ENCODE measurements at regions not wholly inside any gene's neighbourhood (a gene's known extent, or its start where the extent isn't known, plus 50 kb on each side); places are given as distances from the start of the nearest gene placed in this dataset.

DNA sequence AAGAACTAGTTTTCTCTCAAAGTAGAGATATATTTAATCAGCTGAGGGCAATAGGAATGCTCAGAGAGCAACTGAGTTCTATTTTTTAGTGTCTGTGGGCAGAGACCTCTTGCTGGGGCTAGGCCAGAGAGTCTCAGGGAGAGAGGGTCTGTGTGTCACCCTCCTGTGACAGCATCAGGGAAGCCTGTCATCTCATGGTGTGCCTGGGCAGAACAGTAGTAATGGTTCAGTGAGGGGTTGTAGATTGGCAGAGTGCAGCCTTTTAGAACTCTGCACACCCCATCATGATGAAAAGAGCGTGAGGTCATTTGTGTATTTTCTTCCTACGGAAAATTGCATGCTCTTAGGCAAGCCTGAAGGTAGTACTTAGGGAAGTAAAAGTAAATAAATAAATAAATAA, 1396.5 kb upstream of the AGA start:
- no peak for DNase-seq

DNA sequence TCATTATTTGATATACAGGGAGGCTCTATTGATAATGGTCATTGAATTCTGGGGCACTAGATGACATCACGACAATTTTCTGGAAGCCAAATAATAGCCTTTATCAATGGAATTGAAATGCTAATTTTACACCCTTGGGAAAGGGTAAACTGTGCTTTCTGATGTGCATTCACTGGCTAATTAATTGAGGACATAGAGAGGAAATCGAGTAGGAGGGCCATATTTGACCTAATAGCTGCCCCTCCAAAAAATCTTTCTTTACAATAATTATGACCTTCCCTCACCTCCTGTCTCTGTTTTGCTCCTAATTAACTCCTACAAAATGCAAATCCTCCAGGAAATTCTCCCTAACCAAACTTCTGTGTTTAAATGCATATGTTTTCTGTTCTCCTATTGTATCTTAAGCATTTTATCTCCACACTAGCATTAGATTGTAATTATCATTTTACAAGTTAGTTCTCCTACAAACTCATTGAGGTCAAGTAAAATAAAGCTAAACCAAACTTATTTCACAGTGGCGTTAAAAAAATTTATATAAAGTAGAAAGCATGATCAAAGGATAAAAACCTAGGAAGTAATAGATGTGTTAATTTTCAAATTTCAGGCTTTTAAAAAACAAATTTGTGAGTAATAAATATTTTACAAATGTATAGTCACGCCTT, 1414.0 kb upstream of the AGA start:
- no peak for DNase-seq

DNA sequence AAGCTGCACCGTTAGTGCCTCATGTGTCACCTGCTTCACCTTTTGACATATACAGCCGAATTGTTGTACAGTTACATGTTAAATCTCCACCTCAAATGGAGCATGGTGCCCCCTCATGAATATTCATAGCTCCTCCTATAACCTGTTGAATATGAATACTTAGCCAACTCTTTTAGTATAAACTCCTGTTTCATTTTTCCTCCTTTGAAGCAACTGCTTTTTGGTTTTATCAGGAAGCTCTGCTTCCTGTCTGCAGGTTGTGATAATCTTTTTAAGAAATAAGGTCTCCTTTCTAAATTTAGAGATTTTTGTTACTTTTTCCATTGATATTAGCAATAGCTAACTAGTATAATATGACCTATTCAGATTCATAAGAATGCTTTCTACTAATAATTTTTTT, 1429.2 kb upstream of the AGA start:
- DNase-seq = no peak

DNA sequence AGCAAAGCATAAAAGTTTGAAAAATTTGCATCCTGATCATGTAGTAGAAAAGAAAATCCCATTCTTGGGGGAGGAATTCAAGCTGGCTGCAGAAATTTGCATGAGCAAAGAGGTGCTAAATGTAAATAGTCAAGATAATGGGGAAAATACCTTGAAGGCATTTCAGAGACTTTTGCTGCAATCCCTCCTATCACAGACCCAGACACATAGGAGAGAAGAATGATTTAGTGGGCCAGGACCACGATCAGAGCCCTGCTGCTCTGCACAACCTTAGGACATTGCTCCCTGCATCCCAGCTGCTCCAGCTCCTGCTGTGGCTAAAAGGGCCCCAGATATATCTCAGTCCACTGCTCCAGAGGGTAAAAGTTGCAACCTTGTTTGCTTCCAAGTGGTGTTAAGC, 1439.7 kb upstream of the AGA start:
- DNase-seq = no peak

DNA sequence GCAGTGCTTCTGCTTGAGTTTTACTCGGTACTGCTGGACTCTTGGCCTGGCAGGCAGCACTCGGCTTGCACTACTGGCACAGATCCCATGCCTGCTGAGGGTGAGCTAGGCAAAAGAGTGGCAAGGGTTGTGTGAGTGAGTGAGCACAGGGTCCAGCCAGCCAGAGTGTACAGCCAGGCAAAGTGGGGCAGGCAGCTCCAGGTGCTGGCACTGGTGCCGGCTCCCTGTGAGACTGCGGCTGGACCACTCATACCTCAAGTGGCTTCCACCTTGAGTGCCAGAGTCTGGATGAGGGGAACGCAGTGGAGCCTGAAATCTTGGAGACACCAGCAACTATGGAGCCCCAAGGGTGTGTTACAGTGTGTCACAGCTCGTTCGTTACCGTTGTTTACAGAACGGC, 1451.9 kb upstream of the AGA start:
- DNase-seq = no peak

DNA sequence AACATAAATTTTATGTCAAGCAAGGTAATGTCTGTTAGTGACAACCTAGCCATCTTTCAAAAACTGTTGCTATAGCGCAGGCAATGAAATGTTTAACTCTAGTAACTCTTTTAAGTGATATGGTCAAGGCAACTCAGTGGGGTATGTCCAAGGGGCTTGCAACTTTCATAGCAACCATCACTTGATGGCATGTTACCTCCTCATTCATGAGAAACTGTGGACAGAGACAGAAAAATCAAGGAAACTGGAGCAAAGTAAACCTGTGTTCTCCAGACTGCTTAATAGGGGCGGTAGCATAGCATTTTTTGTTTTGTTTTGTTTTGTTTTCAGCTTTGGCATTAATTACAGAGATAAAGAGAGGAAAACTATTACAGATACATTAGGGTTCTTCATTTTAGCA, 1456.8 kb upstream of the AGA start:
- no peak for DNase-seq

DNA sequence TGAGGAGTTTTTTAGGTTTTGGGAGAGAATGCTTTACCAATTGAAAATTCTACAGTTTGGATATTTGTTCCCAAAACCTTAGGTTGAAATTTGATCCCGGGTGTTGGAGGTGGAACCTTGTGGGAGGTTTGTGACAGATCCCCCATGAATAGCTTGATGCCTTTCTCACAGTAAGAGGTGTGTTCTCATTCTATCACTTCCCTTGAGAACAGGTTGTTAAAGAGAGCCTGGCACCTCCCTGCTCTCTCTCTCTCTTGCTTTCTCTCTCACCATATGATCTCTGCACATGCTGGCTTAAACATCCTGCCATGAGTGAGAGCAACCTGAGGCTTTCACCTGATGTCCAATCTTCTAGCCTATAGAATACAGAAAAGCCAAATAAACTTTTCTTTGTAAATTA, 1475.5 kb upstream of the AGA start:
- DNase-seq = no peak

DNA sequence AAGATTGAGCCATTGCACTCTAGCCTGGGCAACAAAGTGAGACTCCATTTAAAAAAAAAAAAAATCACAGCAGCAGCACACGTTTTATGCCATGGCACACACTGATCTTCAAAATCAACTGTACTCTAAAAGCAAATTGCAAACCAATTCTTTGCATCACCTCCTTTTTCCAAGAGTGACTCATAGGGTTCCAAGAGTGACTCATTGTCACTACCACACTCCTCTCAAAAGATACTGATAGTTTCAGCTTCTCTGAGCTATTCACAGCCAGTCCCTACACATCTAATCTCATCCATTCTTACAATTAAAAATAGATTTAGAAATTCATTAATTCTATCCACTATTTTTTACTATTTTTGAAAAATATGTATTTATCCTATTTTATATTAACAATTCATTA, 1494.9 kb upstream of the AGA start:
- no peak for DNase-seq

DNA sequence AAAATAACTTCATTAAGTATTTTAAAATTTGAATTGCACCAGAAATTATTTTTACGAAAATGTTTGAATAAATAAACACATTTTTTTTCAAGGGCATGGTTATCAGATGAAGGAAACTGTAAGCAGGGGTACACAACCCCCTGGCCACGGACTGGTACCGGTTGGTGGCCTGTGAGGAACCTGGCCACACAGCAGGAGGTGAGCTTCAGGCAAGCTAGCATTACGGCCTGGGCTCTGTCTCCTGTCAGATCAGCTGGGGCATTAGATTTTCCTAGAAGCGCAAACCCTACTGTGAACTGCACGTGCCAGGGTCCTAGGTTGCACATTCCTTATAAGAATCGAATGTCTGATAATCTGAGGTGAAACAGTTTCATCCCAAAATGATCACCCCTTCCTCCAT, 1499.7 kb upstream of the AGA start:
- DNase-seq = no peak

DNA sequence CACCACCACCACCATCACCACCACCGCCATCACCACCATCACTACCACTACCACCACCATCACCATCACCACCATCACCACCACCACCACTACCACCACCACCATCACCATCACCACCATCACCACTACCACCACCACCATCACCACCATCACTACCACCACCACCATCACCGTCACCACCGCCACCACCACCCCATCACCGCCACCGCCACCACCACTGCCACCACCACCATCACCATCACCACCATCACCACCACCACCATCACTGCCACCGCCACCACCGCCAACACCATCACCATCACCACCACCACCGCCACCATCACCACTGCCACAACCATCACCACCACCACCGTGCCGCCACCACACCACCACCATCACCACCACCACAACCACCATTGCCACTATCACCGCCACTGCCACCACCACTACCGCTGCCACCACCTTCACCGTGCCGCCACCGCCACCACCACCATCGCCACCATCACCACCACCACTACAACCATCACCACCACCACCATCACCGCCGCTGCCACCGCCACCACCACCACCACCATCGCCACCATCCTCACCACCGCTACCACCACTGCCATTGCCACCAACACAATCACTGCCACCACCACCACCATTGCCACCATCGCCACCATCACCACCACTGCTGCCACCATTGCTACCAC, 1511.3 kb upstream of the AGA start:
- no peak for DNase-seq

DNA sequence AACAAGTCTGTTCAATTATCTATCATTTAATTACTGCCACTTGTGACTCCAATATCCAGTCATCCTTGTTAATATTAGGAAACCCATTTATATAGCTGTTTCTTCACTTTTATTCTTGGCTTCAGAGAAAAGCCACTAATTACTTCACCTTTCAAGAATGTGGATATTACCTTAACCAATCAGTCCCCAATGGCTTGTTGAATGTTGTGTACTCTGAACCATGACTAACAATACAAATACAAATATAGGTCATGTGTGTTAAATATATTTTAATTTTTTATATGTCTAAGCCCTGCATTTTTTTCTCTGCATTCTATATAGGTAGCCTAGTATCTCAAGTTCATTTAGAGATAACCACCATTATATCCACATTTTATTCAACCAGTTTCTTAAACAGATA, 1513.4 kb upstream of the AGA start:
- no peak for DNase-seq

DNA sequence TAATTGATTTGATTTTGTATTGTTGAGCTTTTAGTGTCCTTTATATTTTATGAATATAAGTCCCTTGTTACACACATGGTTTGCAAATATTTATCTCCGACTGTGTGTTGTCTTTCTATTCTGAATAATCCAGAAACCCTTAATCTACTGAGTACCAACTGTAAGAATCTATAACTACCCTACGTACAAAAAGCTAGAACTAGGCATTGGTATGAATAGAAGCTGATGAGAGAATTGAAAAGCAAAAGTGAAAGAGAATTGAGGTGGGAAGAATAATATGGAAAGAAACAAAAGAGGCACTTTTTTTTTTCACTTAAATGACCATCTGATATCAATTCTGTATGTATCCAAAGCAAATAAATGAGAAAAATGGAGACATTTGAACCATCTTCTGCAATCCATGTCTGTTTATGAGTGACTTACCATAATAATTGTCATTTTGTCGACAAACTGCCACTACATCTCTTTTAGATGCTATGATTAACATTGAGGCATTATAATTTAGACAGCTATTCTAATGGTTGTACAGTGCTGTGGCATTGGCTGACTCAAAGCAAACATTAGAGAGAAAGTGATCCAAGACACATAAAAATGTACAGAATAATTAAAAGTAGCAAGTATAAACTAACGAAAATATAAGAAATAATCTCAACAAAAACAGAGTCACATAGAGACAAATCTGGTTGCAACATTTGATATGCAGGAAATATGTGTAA, 1516.6 kb upstream of the AGA start:
- no peak for DNase-seq

DNA sequence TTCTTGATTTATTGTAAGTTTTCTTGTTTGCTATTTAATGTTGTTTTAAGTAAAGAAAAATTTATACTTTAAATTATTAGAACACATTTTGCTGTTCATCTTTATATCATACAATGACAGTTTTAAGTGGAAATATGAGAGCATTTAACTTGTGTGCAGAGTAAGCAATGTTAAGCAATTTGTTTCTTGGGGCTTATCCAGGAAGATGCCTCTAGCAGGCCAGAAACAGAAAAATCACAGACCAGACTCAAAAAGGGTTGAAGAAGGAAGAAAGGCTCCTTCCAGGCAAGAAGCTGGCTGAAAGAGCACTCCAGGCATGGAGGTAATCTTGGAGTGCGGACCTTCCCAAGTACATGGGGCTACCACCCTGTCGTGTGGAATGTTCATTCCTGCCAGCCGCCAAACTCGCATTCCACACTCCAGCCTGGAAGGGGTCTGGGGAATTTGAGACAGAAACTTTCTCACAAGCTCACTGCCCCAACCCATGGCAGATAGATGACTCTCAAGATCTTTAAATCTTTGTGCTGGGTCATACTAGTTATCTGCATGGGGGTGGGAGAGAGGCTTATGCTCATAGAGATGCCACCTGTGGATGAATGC, 1521.3 kb upstream of the AGA start:
- no peak for DNase-seq

DNA sequence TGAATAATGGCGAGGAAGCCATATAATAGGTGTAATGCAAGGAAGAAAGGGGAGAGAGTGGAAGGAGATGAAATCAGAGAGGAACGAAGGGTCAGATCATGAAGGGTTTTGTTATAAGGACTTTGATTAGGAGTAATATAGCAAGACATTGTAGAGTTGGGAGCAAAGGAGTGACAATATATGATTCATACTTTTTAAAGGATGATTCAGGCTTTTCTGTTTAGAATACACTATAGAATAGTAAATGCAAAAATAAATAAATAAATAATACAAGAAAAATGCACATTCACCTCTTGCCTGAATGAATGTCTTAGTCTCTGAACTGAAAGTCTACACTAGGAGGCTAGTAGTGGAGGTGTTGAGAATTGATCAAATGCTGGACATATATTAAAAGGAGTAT, 1524.4 kb upstream of the AGA start:
- DNase-seq = no peak

DNA sequence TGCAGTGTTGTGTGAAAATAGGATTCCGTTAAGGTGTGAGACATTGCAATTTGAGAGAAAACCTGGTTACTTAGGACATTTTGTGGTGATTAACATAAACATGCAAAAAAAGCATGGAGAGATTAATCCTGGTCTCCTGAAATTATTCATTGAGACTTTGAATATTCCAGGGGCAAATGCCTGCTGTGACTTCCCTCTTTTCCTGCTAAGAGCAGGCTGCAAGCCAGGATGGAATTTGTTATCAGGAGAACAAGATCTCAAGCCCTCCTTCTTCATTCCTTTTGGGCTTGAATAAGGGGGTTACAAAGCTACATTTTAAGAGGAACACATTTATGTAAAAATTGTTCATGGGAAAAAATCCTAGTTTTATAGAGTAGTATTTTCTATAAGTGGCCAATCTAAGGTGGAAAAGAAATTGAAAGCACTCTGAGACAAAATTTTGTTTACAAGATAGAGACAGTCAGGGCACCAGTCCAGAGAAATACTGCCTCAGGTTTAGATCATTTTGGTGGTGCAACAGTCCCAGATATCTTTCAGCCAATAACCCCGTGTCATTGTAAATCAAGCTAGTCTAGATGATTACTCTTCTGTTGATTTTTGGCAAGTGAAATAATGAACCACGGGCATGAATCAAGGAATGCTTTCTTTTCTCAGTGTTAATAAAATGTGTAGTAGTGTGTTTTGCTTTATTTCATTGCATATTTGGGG, 1528.3 kb upstream of the AGA start:
- DNase-seq = no peak

DNA sequence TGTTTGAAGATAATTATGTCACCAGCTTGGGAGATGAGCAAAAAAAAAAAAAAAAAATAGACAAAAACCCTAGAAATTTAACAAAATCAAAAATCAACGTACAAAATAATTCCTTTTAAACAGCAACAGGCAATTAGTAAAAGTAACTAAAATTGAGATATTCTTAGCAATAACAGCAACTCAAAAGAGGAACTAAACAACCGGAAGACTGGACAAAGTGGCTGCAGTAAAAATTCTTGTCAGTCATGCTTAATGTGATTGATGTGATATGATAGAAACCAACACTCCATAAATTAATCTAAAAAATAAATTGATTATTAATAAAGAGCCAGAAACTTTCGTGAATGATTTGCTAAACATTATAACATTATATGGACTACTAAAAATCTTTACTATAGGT, 1534.6 kb upstream of the AGA start:
- no peak for DNase-seq

DNA sequence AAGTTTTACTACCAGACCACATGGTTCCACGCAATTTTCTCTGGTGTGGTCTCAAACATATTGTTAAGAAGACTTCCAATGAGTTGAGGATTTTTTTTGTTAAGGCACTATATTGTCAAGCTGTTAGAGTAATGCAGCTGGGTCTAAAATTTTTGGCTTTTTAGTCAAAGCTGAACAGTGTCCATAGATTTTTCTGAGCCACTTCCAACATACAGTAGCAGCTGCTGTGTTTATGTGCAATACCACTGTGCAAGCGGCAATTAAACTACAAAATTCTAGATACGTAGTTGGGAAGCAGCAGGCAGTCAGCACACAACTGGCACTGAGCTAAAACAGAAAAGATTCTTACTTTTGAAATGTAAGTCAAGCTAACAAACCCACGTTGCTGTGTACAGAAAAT, 1551.1 kb upstream of the AGA start:
- DNase-seq = no peak

DNA sequence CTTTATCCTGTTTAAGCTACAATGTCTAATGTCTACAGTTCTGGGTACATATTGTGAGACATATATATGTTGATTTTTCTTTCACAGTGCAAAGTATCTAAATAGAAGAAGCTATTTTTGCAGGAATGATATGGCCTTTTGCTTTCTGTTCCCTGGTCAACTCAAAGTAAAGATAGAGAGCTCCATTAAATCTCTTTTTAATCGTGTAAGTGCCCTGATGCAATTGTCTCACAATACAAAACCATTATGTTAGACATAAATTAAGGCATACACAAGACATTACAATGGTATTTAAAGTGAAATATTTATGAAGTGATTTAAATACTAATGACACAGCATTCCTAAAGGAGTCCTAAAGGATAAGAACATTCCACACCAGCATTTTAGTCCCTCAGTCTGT, 1559.7 kb upstream of the AGA start:
- DNase-seq = no peak

DNA sequence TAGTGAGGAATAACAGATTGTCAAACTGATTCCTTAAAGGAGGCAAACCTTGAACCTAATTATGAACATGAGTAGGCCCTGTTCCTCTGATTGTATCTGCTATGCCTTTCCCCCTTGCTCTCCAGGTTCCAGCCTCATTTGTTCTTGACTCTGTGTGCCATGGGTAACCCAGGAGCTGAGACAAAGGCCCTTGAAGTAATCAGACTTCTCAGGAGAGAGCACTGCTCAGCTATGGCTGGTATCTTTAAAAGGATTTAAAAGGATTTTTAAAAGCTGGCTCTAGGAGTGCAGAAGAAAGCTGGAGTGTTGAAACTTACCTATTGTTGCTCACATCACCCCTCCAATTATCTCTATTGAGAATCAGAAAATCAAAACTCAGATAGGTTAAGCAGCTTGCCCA, 1565.5 kb upstream of the AGA start:
- no peak for DNase-seq

DNA sequence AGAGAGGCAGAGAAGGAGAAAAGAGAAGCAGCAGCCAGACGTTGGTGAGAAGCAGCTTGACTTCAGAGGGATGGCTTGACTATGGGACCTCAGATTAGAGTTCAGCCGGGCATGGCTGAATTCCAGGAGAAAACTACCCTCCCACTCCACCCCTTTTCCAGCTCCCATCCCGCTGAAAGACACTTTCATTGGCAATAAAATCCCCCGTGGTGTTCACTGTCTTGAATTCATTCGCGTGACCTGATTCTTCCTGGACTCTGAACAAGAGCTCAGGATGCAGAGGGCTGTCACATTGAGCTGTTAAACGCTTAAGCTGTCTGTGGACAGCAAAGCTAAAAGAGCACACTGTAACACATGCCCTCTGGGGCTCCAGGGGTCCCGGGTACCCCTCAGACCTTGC, 1575.3 kb upstream of the AGA start:
- no peak for DNase-seq

DNA sequence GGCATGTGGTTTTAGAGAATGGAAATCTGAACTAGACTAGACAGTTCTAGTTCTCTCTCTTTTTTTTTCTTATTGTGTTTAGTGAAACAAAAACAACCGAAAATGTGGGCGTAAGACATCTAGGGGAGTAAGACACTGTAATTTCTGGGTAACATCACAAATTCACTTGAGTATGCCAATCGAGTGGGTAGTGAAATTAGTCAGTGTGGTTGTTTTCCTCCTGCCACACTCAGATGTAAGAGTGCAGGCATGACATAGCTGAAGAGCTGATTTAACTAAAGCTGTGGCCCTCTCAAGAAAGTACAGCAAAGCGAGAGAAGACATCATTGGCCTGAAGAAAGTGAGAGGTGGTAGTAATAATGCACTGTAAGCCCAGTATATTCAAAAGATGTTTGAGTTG, 1585.3 kb upstream of the AGA start:
- no peak for DNase-seq

DNA sequence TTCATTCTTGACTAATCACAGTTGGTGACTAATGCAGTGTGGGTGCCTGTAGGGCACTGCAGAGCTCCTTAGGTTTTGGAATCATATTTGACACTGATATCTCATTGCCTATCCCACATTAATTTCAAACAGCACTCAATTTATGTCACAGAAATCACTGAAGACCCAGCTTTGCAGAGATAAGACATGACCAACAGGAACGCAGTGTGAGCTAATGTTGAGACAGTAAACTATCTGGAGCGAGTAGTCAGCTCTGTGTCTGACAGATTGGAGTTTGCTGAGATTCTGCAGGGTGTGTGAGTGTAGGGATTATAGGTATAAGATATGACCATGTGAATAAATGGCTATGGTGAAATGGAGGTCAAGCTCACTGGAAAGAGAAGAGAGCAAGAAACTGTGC, 1586.1 kb upstream of the AGA start:
- no peak for DNase-seq

DNA sequence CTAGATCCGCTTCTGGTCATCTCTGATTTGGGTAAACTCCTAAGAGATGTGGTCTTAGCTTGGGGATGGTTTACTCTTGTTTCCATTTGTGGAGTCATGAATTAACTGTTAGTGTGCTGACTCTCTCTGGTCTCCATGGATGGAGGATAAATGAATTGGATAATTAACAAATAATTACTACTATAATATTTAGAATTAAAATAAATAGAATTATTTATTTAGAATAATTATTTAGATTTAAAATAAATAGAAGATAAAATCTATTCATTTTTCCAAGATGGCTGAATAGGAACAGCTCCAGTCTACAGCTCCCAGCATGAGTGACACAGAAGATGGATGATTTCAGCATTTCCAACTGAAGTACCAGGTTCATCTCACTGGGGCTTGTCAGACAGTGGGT, 1587.4 kb upstream of the AGA start:
- no peak for DNase-seq

DNA sequence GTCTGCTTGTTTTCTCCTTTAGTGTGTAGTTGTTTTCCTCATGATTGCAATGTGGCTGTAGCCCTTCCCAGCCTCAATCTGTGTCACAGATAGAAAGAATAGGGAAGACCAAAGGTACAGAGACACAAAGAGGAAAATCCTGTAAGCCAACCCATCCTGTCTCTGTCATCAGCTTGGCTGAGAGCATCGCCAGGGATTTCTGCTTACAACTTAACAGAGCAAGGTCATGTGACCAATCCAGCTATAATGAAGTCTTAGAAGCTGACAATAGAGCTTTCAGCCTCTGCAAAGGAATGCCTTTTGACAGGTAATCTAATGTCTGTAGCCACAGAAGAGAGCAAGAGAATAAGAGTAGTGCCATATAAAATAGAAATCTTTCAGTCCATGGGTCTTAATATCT, 1598.0 kb upstream of the AGA start:
- no peak for DNase-seq

Measured in CD4-positive, alpha-beta T cell treated with Interleukin-10 for 1 hour (primary cell).